HG03342 (cell line): ENCODE measurements at regions not wholly inside any gene's neighbourhood (a gene's known extent, or its start where the extent isn't known, plus 50 kb on each side); places are given as distances from the start of the nearest gene placed in this dataset.

ENCODE experiments used
- ATAC-seq: cut with Tn5 transposase; IDR thresholded peaks from one replicate; pipeline ENCODE4 v1.9.1; 2021; ENCODE audit warnings: mild to moderate bottlenecking, moderate library complexity; ENCODE audit not compliant: unreplicated experiment

GRCh38 chr10:124229989-124230634 lies 136.7 kb upstream of the CHST15 start:
- ATAC-seq: no peak

DNA sequence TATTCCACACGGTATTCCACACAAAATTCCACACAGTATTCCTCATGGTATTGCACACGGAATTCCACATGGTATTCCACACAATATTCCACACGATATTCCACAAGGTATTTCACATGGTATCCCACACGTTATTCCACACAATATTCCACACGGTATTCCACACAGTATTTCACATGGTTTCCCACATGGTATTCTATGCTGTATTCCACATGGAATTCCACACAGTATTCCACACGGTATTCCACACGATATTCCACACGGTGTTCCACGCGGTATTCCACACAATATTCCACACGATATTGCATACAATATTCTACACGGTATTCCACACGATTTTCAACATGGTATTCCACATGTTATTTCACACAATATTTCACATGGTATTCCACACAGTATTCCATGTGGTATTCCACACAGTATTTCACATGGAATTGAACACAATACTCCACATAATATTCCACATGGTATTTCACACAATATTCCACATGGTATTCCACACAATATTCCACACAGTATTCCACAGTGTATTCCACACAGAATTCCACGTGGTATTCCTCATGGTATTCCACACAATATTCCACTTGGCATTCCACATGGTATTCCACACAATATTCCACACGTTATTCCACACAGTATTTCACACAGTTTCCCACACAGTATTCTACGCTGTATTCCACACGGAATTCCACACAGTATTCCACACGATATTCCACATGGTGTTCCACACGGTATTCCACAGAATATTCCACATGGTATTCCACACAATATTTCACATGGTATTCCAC lies 136.0 kb upstream of the CHST15 start:
- no peak for ATAC-seq

GRCh38 chr10:124228471-124228870 lies 135.1 kb upstream of the CHST15 start:
- ATAC-seq: no peak

DNA sequence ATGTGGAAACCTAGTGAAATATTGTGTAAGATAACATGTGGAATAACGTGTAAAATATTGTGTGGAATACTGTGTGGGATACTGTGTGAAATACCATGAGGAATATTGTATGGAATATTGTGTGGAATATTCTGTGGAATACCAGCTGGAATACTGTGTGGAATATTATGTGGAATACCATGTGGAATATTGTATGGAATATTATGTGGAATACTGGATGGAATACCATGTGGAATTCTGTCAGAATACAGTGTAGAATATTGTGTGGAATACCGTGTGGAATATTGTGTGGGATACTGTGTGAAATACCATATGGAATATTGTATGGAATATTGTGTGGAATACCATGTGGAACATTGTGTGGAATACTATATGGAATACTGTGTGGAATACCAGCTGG lies 134.6 kb upstream of the CHST15 start:
- ATAC-seq: no peak

- no peak for ATAC-seq
These were observed 133.9 kb upstream of the CHST15 start for GRCh38 chr10:124227055-124227975.

- no peak for ATAC-seq
These were observed 133.1 kb upstream of the CHST15 start for GRCh38 chr10:124226271-124227054.

DNA sequence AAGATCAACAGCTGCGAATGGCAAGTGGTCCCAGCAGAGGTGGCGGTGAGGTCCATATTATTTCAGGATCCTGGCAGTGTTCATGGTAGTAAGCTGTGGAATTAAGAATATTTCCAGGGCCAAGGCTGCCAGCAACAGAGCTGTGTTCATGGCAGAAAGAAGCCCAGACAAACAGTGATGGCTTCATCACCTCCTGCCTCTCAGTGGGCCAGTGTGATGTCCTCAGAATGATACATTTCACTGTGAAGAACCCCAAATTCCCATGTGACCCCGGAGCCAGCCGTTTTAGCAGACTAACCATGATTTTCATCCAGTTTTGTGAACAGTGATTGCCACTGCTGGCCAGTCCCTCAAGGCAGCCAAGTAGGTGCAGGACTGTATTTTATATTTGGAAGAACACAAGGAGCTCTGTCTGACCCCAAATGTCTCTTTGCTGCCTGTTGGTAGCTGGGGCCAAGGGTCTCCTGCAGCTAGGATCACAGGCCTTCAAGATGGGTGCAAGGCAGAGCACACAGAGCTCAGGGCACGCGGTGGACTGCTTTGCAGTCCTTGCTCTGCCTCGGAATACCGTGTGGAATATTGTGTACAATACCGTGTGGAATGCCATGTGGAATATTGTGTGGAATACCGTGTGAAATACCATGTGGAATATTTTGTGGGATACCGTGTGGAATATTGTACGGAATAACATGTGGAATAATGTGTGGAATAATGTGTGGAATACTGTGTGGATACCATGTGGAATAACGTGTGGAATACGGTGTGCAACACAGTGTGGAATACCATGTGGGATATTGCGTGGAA lies 132.3 kb upstream of the CHST15 start:
- ATAC-seq: no peak

GRCh38 chr10:124225029-124225466 lies 131.7 kb upstream of the CHST15 start:
- ATAC-seq: no peak

- no peak for ATAC-seq
These were observed 131.1 kb upstream of the CHST15 start for GRCh38 chr10:124224331-124225028.

GRCh38 chr10:124223711-124224085 lies 130.3 kb upstream of the CHST15 start:
- no peak for ATAC-seq

DNA sequence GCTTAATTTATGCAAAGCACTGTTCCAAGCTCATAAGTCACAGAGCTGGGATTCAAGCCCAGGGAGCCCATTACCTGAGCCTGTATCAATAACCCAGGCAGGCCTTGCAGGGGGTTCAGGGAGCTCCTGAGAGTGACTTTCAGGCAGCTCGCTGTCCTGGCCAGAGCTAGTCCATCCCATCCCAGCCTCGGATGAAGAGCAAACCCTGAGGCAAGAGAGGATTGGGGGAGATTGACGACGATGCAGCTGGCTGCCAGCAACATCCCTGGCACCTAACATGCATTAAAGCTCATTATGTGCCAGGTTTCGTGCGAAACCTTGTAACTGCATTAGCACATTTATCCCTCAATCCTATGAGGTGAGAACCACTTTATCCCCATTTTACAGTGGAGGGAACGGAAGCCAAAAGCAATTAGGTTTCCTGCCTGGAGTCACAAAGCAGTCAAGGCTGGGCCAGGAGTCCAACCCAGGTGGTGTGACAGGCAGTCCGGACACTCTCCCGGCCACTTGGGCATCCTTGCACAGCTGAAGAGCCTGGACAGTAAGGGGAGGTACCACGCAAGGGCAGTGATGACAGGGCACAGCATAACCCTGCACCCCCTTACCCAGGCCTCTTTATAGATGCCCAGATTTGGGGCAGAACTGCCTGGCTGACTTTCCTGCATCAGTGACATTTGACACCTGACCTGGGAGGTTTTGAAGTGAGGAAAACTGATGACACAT lies 129.8 kb upstream of the CHST15 start:
- ATAC-seq: no peak

GRCh38 chr10:124222318-124222987 lies 129.1 kb upstream of the CHST15 start:
- ATAC-seq: no peak

GRCh38 chr10:124221356-124222317 lies 128.2 kb upstream of the CHST15 start:
- ATAC-seq: peak; percentile 69

DNA sequence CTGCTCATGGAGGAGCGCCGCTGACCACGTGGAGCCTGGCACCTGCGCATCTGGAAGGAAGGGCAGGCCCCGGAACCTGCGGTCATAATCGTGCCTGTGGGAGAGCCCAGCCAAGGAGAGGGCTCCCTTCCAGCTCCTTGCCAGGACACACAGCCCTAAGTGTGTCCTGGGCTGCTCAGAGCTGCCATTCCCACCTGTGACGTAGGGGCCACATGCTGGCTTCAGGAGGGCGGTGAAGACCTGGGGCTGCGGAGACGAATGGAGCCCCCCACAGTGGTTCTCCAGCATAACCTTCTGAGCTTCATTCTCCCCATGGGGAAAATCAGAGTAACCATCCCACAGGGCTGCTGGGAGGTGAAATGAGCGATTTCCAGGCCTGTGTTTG lies 127.6 kb upstream of the CHST15 start:
- ATAC-seq: no peak

DNA sequence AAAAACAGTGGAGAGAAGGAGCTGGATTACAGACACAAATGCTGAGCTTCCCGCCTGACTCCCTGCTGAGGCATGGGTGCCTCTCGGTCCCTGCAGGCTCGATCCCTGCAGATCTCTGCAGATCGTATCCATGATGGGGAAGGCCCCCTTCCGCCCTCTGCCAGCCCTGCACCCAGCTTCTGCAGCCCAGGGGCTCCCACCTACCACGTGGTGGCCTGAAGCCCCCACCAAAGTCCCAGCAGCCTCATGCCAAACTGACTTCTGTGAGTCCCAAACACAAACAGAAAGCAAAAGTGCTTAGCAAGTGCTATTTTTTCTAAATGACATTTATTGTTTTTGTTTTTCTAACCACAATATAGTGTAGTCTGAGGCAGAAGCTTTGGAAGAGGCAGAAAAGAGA lies 127.1 kb upstream of the CHST15 start:
- no peak for ATAC-seq

- ATAC-seq: no peak
These were observed 126.3 kb upstream of the CHST15 start for GRCh38 chr10:124219655-124220054.

GRCh38 chr10:124219062-124219461 lies 125.7 kb upstream of the CHST15 start:
- no peak for ATAC-seq
